Endothelial cell (in vitro differentiated cells): ENCODE measurements at regions not wholly inside any gene's neighbourhood (a gene's known extent, or its start where the extent isn't known, plus 50 kb on each side); places are given as distances from the start of the nearest gene placed in this dataset.
"Not testable (repeated sequence)": the region's sequence is repeated elsewhere in the genome, so short reads cannot be mapped to it uniquely, and the experiment has no call there.

ENCODE experiments used
- DNase-seq: peaks from one replicate; pipeline ENCODE4 v3.0.0; 2021; ENCODE audit warnings: low spot score
- H3K27ac Mint-ChIP-seq: one replicate; pipeline ENCODE4 v1.8.0; 2021; ENCODE audit warnings: mixed read lengths, inconsistent platforms; ENCODE audit not compliant: unreplicated experiment
- H3K27me3 Mint-ChIP-seq: one replicate; pipeline ENCODE4 v1.8.0; 2021; ENCODE audit warnings: mild to moderate bottlenecking, moderate library complexity, mixed read lengths, inconsistent platforms; ENCODE audit not compliant: unreplicated experiment
- H3K36me3 Mint-ChIP-seq: one replicate; pipeline ENCODE4 v1.8.0; 2021; ENCODE audit warnings: mild to moderate bottlenecking, low read depth, mixed read lengths, inconsistent platforms; ENCODE audit not compliant: unreplicated experiment
- H3K4me1 Mint-ChIP-seq: one replicate; pipeline ENCODE4 v1.8.0; 2021; ENCODE audit warnings: mild to moderate bottlenecking, mixed read lengths, inconsistent platforms; ENCODE audit not compliant: unreplicated experiment
- H3K4me3 Mint-ChIP-seq: one replicate; pipeline ENCODE4 v1.8.0; 2021; ENCODE audit warnings: mild to moderate bottlenecking, mixed read lengths, inconsistent platforms; ENCODE audit not compliant: unreplicated experiment
- H3K9me3 Mint-ChIP-seq: one replicate; pipeline ENCODE4 v1.8.0; 2021; ENCODE audit warnings: mixed read lengths, inconsistent platforms; ENCODE audit not compliant: unreplicated experiment
- CTCF ChIP-seq: fragments of 200-600 bp; sonication (generic); IDR thresholded peaks from one replicate; pipeline ENCODE4 v1.5.0; 2021; ENCODE audit warnings: antibody characterized with exemption; ENCODE audit not compliant: unreplicated experiment

GRCh38 chr15:99466701-99467337, 99.0 kb upstream of the MEF2A start:
- H3K4me3 Mint-ChIP-seq: no peak overlapping the region
- no peaks in the 10 kb centered on the region for H3K4me1 Mint-ChIP-seq
- no peak for DNase-seq
- no peaks in the 10 kb centered on the region for H3K9me3 Mint-ChIP-seq
- no peaks in the 10 kb centered on the region for H3K36me3 Mint-ChIP-seq
- peaks cover 5% of the 10 kb centered on the region for H3K27me3 Mint-ChIP-seq
- H3K27ac Mint-ChIP-seq: no peak overlapping the region
- TF ChIP-seq CTCF: no peak

- Mint-ChIP-seq H3K27me3 (peaks cover 5% of the 10 kb centered on the region), H3K9me3 (no peaks in the 10 kb centered on the region), H3K4me3 (no peak overlapping the region), H3K4me1 (no peaks in the 10 kb centered on the region), H3K36me3 (no peaks in the 10 kb centered on the region), H3K27ac (no peak overlapping the region)
- TF ChIP-seq CTCF: no peak
- DNase-seq: no peak
These were observed 98.5 kb upstream of the MEF2A start for GRCh38 chr15:99467338-99467720.

GRCh38 chr15:99467853-99468464, 97.8 kb upstream of the MEF2A start:
- TF ChIP-seq CTCF: no peak
- DNase-seq: no peak
- no peaks in the 10 kb centered on the region for H3K9me3 Mint-ChIP-seq
- no peaks in the 10 kb centered on the region for H3K36me3 Mint-ChIP-seq
- H3K27ac Mint-ChIP-seq: no peak overlapping the region
- no peak overlapping the region for H3K4me3 Mint-ChIP-seq
- H3K27me3 Mint-ChIP-seq: peaks cover 5% of the 10 kb centered on the region
- no peaks in the 10 kb centered on the region for H3K4me1 Mint-ChIP-seq

GRCh38 chr15:99470204-99470603, 95.6 kb upstream of the MEF2A start:
- not testable (repeated sequence) for H3K4me3 Mint-ChIP-seq, H3K36me3 Mint-ChIP-seq, DNase-seq, H3K9me3 Mint-ChIP-seq, H3K27me3 Mint-ChIP-seq, H3K4me1 Mint-ChIP-seq, H3K27ac Mint-ChIP-seq

- H3K9me3 Mint-ChIP-seq: no peaks in the 10 kb centered on the region
- H3K4me1 Mint-ChIP-seq: no peaks in the 10 kb centered on the region
- DNase-seq: no peak
- no peak overlapping the region for H3K4me3 Mint-ChIP-seq
- H3K36me3 Mint-ChIP-seq: no peaks in the 10 kb centered on the region
- no peak for TF ChIP-seq CTCF
- peaks cover 2% of the 10 kb centered on the region for H3K27me3 Mint-ChIP-seq
- no peak overlapping the region for H3K27ac Mint-ChIP-seq
These were observed 93.2 kb upstream of the MEF2A start for GRCh38 chr15:99472416-99473145.
